ENCODE measurements at regions not wholly inside any gene's neighbourhood (a gene's known extent, or its start where the extent isn't known, plus 50 kb on each side); places are given as distances from the start of the nearest gene placed in this dataset.

DNA sequence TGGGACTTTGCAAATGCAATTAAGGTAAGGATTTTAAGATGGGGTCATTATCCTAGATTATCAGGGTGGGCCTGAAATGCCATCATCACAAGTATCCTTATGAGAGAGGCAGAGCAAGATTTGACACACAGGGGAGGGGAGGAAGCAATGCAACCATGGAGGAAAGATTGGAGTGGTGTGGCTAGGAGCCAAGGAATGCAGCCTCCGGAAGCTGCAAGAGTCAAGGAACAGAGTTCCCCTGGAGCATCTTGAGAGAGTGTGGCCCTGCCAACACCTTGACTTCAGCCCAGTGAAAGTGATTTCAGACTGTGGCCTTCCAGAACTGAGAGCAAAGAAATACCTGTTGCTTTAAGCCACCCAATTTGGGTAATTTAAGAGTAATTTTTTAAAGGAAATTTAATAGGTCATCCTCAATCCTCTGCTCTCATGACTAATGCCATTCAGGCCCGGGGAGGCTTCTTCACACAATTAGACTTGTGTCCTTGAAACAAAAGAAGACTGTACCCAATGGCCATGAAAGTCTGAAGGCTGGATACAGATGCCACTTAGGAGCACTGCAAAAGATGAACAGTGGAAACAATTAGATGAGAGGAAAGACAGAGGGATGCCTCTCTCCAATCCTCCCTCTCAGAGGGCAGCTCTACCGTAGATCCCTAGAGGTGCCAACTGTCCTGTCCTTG is 250.3 kb upstream of the ID2 start:
- TF ChIP-seq, protein P1, sequence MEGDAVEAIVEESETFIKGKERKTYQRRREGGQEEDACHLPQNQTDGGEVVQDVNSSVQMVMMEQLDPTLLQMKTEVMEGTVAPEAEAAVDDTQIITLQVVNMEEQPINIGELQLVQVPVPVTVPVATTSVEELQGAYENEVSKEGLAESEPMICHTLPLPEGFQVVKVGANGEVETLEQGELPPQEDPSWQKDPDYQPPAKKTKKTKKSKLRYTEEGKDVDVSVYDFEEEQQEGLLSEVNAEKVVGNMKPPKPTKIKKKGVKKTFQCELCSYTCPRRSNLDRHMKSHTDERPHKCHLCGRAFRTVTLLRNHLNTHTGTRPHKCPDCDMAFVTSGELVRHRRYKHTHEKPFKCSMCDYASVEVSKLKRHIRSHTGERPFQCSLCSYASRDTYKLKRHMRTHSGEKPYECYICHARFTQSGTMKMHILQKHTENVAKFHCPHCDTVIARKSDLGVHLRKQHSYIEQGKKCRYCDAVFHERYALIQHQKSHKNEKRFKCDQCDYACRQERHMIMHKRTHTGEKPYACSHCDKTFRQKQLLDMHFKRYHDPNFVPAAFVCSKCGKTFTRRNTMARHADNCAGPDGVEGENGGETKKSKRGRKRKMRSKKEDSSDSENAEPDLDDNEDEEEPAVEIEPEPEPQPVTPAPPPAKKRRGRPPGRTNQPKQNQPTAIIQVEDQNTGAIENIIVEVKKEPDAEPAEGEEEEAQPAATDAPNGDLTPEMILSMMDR (IDR thresholded peaks at IDR 0.05), result no peak
- no peak for TF ChIP-seq POLR2A (IDR thresholded peaks at IDR 0.05)

Measured in heart left ventricle (tissue), 13 donors.